ENCODE measurements at regions not wholly inside any gene's neighbourhood (a gene's known extent, or its start where the extent isn't known, plus 50 kb on each side); places are given as distances from the start of the nearest gene placed in this dataset.

DNA sequence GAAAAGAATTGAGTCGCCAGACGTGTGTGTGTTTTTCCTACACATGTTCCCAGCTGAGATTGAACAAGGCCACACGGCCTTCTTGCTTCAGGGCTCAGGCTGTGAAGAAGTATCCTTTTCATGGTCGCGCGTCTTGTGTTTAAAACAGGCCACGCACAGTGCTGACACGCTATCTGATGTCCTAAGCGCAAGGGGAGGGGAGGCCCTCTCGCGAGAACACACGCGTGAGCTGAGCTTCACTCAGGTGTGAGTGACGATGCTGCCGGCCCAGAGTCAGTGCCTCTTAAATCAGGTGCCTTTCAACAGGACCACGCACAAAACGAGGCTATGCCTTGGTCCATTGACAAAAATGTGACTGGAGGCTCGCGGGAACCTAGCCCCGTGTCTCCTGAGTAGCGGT is 103.7 kb downstream of the TEX29 start:
- no peak for TF ChIP-seq ZFX (IDR thresholded peaks at IDR 0.05; ENCODE audit: borderline replicate concordance)
- TF ChIP-seq, protein P1, sequence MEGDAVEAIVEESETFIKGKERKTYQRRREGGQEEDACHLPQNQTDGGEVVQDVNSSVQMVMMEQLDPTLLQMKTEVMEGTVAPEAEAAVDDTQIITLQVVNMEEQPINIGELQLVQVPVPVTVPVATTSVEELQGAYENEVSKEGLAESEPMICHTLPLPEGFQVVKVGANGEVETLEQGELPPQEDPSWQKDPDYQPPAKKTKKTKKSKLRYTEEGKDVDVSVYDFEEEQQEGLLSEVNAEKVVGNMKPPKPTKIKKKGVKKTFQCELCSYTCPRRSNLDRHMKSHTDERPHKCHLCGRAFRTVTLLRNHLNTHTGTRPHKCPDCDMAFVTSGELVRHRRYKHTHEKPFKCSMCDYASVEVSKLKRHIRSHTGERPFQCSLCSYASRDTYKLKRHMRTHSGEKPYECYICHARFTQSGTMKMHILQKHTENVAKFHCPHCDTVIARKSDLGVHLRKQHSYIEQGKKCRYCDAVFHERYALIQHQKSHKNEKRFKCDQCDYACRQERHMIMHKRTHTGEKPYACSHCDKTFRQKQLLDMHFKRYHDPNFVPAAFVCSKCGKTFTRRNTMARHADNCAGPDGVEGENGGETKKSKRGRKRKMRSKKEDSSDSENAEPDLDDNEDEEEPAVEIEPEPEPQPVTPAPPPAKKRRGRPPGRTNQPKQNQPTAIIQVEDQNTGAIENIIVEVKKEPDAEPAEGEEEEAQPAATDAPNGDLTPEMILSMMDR (IDR thresholded peaks at IDR 0.05): no peak
- H3K27ac ChIP-seq: no peak overlapping the region

DNA sequence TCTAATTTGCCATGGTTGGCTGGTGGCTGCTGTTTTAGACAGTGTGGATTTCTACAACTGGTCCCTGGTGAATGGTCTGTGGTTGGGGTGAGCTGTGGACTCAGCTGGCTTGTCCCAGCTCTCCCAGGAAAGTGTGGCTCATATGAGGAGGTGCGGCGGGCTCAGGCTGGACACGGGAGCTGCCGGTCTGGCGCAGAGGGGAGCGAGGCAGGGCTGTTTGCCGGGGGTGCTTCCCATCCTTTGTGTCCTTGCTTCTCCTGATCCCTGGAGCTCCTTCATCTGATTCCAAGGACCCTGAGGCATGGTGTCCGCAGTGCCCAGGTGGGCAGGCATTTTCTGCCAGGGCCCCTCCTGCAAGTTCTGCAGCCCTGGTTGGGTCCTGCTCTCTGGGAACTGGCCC is 104.9 kb downstream of the TEX29 start:
- TF ChIP-seq, protein P1 (IDR thresholded peaks at IDR 0.05): no peak
- no peak for TF ChIP-seq ZFX (IDR thresholded peaks at IDR 0.05; ENCODE audit: borderline replicate concordance)
- no peak overlapping the region for H3K27ac ChIP-seq

- H3K27ac ChIP-seq: no peak overlapping the region
These were observed 108.7 kb downstream of the TEX29 start for GRCh38 chr13:111429064-111429558.

GRCh38 chr13:111431206-111431605 is 110.8 kb downstream of the TEX29 start:
- no peak overlapping the region for H3K27ac ChIP-seq
- TF ChIP-seq, protein P1 (IDR thresholded peaks at IDR 0.05): no peak
- no peak for TF ChIP-seq ZFX (IDR thresholded peaks at IDR 0.05; ENCODE audit: borderline replicate concordance)

More at GRCh38 chr13:111429064-111429558, 108.7 kb downstream of the TEX29 start:
- TF ChIP-seq ZFX (IDR thresholded peaks at IDR 0.05; ENCODE audit: borderline replicate concordance): no peak
- TF ChIP-seq, protein P1 (IDR thresholded peaks at IDR 0.05): peak; percentile 83

- no peak for TF ChIP-seq ZFX (IDR thresholded peaks at IDR 0.05; ENCODE audit: borderline replicate concordance)
- TF ChIP-seq, protein P1 (IDR thresholded peaks at IDR 0.05): no peak
- no peak overlapping the region for H3K27ac ChIP-seq
These were observed 114.2 kb downstream of the TEX29 start for GRCh38 chr13:111434578-111435159.

DNA sequence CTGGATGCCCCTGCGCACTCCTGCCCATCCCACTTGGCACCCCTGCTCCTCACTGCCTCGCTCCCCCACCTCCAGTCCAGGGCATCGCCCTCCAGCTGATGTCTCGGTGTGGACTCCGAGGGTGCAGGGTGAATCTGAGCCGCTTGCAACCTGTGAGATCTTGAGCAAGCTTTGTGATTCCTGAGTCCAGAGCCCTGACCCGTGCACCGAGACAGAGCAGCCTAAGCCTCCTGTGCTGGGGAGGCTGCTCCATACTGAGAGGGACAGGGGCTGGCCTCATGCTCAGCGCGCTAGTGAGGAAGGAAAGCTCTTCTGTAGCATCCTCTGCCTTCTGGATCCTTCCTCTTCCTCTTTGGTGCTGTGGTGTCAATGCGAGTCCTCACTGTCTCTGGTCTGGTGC is 116.0 kb downstream of the TEX29 start:
- no peak overlapping the region for H3K27ac ChIP-seq
- TF ChIP-seq ZFX (IDR thresholded peaks at IDR 0.05; ENCODE audit: borderline replicate concordance): no peak
- TF ChIP-seq, protein P1 (IDR thresholded peaks at IDR 0.05): no peak

GRCh38 chr13:111437417-111437816 is 117.0 kb downstream of the TEX29 start:
- no peak overlapping the region for H3K27ac ChIP-seq
- no peak for TF ChIP-seq ZFX (IDR thresholded peaks at IDR 0.05; ENCODE audit: borderline replicate concordance)
- TF ChIP-seq, protein P1 (IDR thresholded peaks at IDR 0.05): no peak
